Body of pancreas (tissue), 4 donors: ENCODE measurements at regions not wholly inside any gene's neighbourhood (a gene's known extent, or its start where the extent isn't known, plus 50 kb on each side); places are given as distances from the start of the nearest gene placed in this dataset.

Experiments used
- CTCF ChIP-seq, 7 experiments: fragments of 450-650 bp in 4 of 7; fragments of 200-600 bp in 3 of 7; sonication (generic) in 3 of 7; IDR thresholded peaks; one replicate each; pipeline ENCODE4 v1.5.1; 2016 to 2019; ENCODE audit warnings: antibody characterized with exemption in 7 of 7
- POLR2A ChIP-seq, 3 donors: fragments of 450-650 bp; IDR thresholded peaks; one replicate each; pipeline ENCODE4 v1.6.1; 2016; ENCODE audit warnings: antibody characterized with exemption in 3 of 3, mild to moderate bottlenecking in 2 of 3

DNA sequence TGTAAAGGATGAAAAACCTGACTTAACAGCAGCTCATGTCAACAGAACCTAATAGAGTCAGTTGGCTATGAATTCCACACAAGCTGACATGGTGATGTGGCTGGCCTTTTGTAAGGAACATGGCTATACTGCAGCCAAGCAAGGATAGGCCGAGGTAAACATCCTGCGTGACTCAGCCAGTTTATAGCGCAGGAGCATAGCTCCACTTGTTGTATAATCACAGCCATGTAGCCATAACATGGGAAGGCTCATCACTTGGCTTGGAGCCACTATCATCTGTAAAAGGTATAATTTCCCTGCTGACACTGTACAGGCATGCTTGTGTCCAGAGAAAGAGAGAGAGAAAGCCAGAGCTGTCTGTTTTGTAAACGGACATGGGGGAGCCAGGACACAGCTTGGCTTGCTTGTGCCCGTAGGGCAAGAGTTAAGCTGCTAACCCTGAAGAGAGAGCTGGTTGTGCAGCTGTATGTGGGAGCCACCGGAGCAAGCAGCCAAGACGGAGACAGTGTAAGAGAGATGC, 104.4 kb upstream of the PLET1 start:
- TF ChIP-seq CTCF (IDR thresholded peaks at IDR 0.05) (no peak), POLR2A (IDR thresholded peaks at IDR 0.05) (no peak)
